ENCODE measurements at regions not wholly inside any gene's neighbourhood (a gene's known extent, or its start where the extent isn't known, plus 50 kb on each side); places are given as distances from the start of the nearest gene placed in this dataset.

- peak in 1 of 2 donors; percentile 16 for DNase-seq
Measured at GRCh38 chr12:14257303-14257733, 108.2 kb upstream of the ATF7IP start.

GRCh38 chr12:14257734-14258574, 107.5 kb upstream of the ATF7IP start:
- peak; percentile 87 to 91 for DNase-seq

GRCh38 chr12:14258575-14258940, 106.9 kb upstream of the ATF7IP start:
- no peak for DNase-seq

- DNase-seq, result no peak
Measured at GRCh38 chr12:14259481-14260010, 105.9 kb upstream of the ATF7IP start.

GRCh38 chr12:14260011-14260993, 105.2 kb upstream of the ATF7IP start:
- DNase-seq, result peak in 1 of 2 donors; percentile 75

DNA sequence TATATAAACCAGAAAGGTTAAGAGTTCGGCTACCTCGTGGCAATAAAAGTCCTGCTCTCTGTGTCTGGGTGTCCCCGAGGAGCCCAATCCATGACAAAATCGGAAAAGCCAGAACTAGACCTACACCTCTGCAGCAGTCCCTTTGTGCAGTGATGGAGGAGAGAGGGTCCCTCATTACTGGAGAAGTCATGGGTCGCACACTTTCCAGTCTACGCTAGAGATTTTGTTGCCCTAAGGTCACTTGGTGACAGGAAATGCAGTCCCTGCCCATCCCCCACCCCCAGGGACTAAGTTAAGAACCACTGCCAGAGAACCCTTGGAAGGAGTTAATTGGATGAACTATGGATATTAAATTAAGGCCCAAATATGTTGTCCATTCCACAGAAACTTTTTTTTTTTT, 104.4 kb upstream of the ATF7IP start:
- DNase-seq, result no peak

- no peak for DNase-seq
Measured at GRCh38 chr12:14261861-14262260, 103.6 kb upstream of the ATF7IP start.

GRCh38 chr12:14262771-14263511, 102.5 kb upstream of the ATF7IP start:
- DNase-seq, result no peak

- DNase-seq, result no peak
Measured at GRCh38 chr12:14263742-14264141, 101.7 kb upstream of the ATF7IP start.

DNA sequence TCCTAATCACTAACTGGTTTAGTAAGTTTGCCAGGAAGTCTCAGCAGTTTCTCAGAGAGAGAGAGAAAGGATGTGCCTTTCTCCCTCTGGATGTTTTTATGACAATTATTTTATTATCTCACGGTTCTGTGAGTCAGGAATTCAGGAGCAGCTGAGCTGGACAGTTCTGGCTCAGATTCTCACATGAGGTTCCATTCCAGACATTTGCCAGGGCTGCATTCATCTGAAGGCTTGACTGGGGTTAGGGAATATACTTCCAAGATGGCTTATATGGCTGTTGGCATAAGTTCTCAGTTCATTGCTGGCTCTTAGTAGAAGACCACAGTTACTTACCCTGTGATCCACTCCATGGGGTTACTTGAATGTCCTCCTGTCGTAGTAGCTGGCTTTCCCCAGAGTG, 101.2 kb upstream of the ATF7IP start:
- no peak for DNase-seq

DNA sequence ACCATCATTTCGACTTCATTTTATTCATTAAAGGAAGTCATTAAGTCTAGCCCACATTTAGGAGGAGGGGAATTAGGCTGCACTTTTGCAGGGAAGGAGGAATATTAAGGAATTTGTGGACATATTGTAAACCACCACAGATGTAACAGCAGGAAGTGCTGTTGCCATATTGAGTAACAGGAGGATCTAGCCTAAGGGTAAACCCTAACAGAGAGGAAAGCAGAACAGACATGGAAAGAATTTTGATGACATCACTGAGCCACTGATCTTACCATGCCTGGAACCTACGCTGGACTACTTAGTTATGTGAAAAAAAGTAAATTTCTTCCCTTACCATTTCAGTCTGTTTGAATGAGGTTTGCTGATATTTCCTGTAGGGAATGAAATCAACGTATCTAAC, 100.7 kb upstream of the ATF7IP start:
- DNase-seq, result no peak

DNA sequence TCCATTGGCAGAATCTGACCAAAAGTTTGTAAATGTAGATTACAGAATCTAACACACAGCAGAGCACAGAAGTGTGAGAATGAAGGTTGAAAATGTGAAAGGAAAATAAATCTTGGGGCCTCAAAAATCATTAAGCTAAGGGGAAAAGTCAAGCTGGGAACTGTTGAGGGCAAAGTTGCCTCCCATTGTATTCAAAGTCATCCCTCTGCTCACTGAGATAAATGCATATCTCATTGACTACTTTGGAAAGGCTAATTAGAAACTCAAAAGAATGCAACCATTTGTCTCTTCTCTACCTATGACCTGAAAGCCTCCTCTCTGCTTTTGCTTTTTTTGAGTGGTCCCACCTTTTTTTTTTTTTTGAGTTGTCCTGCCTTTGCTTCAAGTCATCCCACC, 97.4 kb upstream of the ATF7IP start:
- DNase-seq, result no peak

- no peak for DNase-seq
Measured at GRCh38 chr12:14270392-14270791, 95.1 kb upstream of the ATF7IP start.

GRCh38 chr12:14272956-14273912, 92.2 kb upstream of the ATF7IP start:
- DNase-seq, result peak; percentile 6 to 35

DNA sequence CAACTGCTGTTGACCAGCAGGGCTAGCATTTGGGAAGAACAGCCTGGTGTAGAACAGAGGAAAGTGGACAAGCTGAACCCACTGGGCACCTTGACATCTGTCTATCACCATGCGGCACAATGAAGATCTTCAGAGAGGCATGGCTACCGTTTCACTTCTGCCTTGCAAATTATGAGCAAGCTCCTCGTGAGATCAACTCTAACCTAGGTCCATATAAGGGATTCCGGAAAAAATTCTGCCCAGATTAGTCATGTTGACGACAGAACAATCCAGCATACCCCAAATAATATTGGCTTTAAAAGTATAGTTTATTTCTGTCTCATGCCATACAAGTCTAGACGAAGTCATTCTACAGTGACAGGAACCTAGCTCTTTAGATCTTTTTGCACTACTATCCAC, 91.6 kb upstream of the ATF7IP start:
- DNase-seq, result no peak

DNA sequence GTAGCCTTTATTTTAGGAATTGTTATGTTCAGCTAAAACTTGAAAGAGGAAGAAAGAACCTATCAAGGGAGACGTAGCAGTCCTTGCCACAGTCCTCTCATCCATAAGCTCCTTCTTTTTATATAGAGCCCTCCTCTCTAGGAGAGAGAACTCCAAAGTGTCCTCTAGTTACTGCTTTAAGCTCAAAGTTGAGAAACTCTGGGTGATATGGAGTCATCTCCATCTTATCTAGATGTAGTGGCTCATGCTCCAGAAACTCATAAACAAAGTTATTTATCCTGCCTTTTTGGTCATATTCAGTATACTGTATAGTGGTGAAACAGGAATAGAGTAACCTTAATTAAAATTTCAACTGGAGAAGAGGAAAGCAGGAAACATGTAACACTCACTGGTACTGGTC, 90.4 kb upstream of the ATF7IP start:
- DNase-seq, result no peak

DNA sequence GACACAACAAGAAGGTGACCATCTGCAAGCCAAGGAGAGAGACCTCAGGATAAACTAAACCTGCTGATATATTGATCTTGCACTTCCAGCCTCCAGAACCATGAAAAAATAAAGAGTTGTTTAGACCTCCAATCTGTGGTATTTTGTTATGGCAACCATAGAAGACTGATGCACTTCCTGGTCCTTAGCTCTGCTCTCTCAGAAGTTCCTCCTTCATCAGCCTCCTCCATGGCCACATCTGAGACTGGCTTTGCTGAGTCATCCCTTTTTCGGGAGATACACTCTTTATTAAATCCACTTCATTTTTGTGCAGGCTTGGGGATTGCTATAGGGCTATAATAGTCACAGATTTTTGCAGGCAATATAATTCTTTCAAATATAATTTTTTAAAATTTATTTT, 89.6 kb upstream of the ATF7IP start:
- peak; percentile 14 to 29 for DNase-seq

GRCh38 chr12:14278294-14278953, 87.1 kb upstream of the ATF7IP start:
- peak in 1 of 2 donors; percentile 26 for DNase-seq

DNA sequence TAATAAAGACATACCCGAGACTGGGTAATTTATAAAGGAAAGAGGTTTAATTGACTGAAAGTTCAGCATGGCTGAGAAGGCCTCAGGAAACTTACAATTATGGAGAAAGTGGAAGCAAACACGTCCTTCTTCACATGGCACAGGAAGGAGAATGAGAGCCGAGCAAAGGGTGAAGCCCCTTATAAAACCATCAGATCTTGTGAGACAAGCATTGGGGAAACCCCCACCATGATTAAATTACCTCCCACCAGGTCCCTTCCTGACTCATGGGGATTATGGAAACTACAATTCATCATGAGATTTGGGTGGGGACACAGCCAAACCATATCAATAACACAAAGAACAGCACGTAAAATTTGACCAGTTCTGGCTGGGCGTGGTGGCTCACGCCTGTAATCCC, 85.6 kb upstream of the ATF7IP start:
- no peak for DNase-seq

GRCh38 chr12:14280921-14281320, 84.6 kb upstream of the ATF7IP start:
- no peak for DNase-seq

- DNase-seq, result no peak
Measured at GRCh38 chr12:14281539-14281938, 83.9 kb upstream of the ATF7IP start.
